GM23338 (cell line): ENCODE measurements at regions not wholly inside any gene's neighbourhood (a gene's known extent, or its start where the extent isn't known, plus 50 kb on each side); places are given as distances from the start of the nearest gene placed in this dataset.

Experiments used
- ATAC-seq: fragments of 200-7000 bp; cut with Tn5 transposase; 3 replicates; pipeline ENCODE4 v1.9.1; 2020
- DNase-seq: peaks from one replicate; pipeline ENCODE4 v3.0.0-alpha.2; 2015; ENCODE audit warnings: low spot score
- H2AFZ ChIP-seq: fragments of 200-600 bp; sonication (generic); 2 replicates; pipeline ENCODE4 v1.8.0; 2016; ENCODE audit warnings: antibody characterized with exemption, mild to moderate bottlenecking, moderate library complexity
- H3F3A ChIP-seq: fragments of 200-600 bp; sonication (generic); replicated peaks from 2 replicates; pipeline ENCODE4 v1.8.0; 2017; ENCODE audit warnings: antibody characterized with exemption, mixed run types, low read depth
- H3K27ac ChIP-seq: fragments of 200-600 bp; sonication (generic); 2 replicates; pipeline ENCODE4 v1.6.1; 2016; ENCODE audit warnings: low read depth
- H3K27me3 ChIP-seq: fragments of 200-600 bp; sonication (generic); 2 replicates; pipeline ENCODE4 v1.8.0; 2016; ENCODE audit warnings: mild to moderate bottlenecking, mixed run types, moderate library complexity; ENCODE audit not compliant: insufficient read depth
- H3K36me3 ChIP-seq: fragments of 200-600 bp; sonication (generic); 2 replicates; pipeline ENCODE4 v1.8.0; 2016; ENCODE audit warnings: mild to moderate bottlenecking; ENCODE audit not compliant: insufficient read depth
- H3K4me1 ChIP-seq: fragments of 200-600 bp; sonication (generic); 2 replicates; pipeline ENCODE4 v1.8.0; 2016; ENCODE audit warnings: mild to moderate bottlenecking, moderate library complexity; ENCODE audit not compliant: insufficient read depth
- H3K4me2 ChIP-seq: fragments of 200-600 bp; sonication (generic); 2 replicates; pipeline ENCODE4 v1.7.1; 2017; ENCODE audit warnings: mixed run types
- H3K4me3 ChIP-seq: fragments of 200-600 bp; sonication (generic); 2 replicates; pipeline ENCODE4 v1.6.1; 2016; ENCODE audit warnings: mixed run types
- H3K79me2 ChIP-seq: fragments of 200-600 bp; sonication (generic); replicated peaks from 2 replicates; pipeline ENCODE4 v1.8.0; 2017; ENCODE audit warnings: mild to moderate bottlenecking; ENCODE audit not compliant: insufficient read depth
- H3K9me2 ChIP-seq: fragments of 200-600 bp; sonication (generic); 2 replicates; pipeline ENCODE4 v1.8.0; 2017; ENCODE audit not compliant: insufficient read depth
- H4K20me1 ChIP-seq: fragments of 200-600 bp; sonication (generic); replicated peaks from 2 replicates; pipeline ENCODE4 v1.8.0; 2017; ENCODE audit warnings: mild to moderate bottlenecking; ENCODE audit not compliant: insufficient read depth
- H3K27ac Mint-ChIP-seq: 2 replicates; pipeline ENCODE4 v1.8.0; 2020; ENCODE audit warnings: inconsistent platforms, mild to moderate bottlenecking, moderate library complexity, mixed read lengths
- H3K27me3 Mint-ChIP-seq: 3 replicates; pipeline ENCODE4 v1.8.0; 2022; ENCODE audit warnings: low read depth, mild to moderate bottlenecking, moderate library complexity, mixed read lengths, inconsistent platforms; ENCODE audit not compliant: insufficient read depth, poor library complexity
- H3K36me3 Mint-ChIP-seq: 3 replicates; pipeline ENCODE4 v1.8.0; 2021; ENCODE audit warnings: low read depth, mild to moderate bottlenecking, inconsistent platforms, moderate library complexity, mixed read lengths
- H3K4me1 Mint-ChIP-seq: 3 replicates; pipeline ENCODE4 v1.8.0; 2020; ENCODE audit warnings: mild to moderate bottlenecking, inconsistent platforms, mixed read lengths
- H3K4me3 Mint-ChIP-seq: 3 replicates; pipeline ENCODE4 v1.8.0; 2021; ENCODE audit warnings: moderate library complexity, mild to moderate bottlenecking, inconsistent platforms, mixed read lengths
- H3K9me3 Mint-ChIP-seq: 3 replicates; pipeline ENCODE4 v1.8.0; 2020; ENCODE audit warnings: moderate library complexity, mild to moderate bottlenecking, inconsistent platforms, mixed read lengths
- EZH2 ChIP-seq: fragments of 200-600 bp; sonication (generic); IDR thresholded peaks from one replicate; pipeline ENCODE4 v1.8.0; 2017; ENCODE audit warnings: antibody characterized with exemption, mild to moderate bottlenecking, low read depth; ENCODE audit not compliant: unreplicated experiment
- EZH2phosphoT487 ChIP-seq: fragments of 200-600 bp; sonication (generic); IDR thresholded peaks from one replicate; pipeline ENCODE4 v1.8.1; 2018; ENCODE audit warnings: antibody characterized with exemption; ENCODE audit not compliant: unreplicated experiment
- JUNB ChIP-seq: IDR thresholded peaks from one replicate; pipeline ENCODE4 v1.6.1; 2016; ENCODE audit warnings: antibody characterized with exemption; ENCODE audit not compliant: unreplicated experiment
- ZNF114 ChIP-seq: fragments of 250-450 bp; sonication (Bioruptor Pico); IDR thresholded peaks from 2 replicates; pipeline ENCODE4 v1.5.0; 2020; ENCODE audit warnings: mild to moderate bottlenecking, moderate library complexity
- ZNF331 ChIP-seq: fragments of 250-450 bp; sonication (Bioruptor Pico); IDR thresholded peaks from 2 replicates; pipeline ENCODE4 v1.5.0; 2020; ENCODE audit warnings: low read depth, mild to moderate bottlenecking, moderate library complexity
- TF ChIP-seq, protein P1 (sequence below): IDR thresholded peaks from 2 replicates; pipeline ENCODE4 v1.6.1; 2016; ENCODE audit warnings: antibody characterized with exemption
- TF ChIP-seq, protein P2 (sequence below), 2 experiments: fragments of 200-600 bp in 1 of 2; sonication (generic) in 1 of 2; conservative IDR thresholded peaks; 2 replicates each; pipeline versions ENCODE4 v1.5.1 to v1.6.1; 2016 to 2017; ENCODE audit warnings: antibody characterized with exemption in 2 of 2, low read depth in 2 of 2, mild to moderate bottlenecking in 2 of 2, moderate library complexity in 1 of 2
- TF ChIP-seq, protein P3 (sequence below): fragments of 250-450 bp; sonication (Bioruptor Pico); IDR thresholded peaks from 2 replicates; pipeline ENCODE4 v1.5.0; 2020; ENCODE audit warnings: mild to moderate bottlenecking, moderate library complexity

DNA sequence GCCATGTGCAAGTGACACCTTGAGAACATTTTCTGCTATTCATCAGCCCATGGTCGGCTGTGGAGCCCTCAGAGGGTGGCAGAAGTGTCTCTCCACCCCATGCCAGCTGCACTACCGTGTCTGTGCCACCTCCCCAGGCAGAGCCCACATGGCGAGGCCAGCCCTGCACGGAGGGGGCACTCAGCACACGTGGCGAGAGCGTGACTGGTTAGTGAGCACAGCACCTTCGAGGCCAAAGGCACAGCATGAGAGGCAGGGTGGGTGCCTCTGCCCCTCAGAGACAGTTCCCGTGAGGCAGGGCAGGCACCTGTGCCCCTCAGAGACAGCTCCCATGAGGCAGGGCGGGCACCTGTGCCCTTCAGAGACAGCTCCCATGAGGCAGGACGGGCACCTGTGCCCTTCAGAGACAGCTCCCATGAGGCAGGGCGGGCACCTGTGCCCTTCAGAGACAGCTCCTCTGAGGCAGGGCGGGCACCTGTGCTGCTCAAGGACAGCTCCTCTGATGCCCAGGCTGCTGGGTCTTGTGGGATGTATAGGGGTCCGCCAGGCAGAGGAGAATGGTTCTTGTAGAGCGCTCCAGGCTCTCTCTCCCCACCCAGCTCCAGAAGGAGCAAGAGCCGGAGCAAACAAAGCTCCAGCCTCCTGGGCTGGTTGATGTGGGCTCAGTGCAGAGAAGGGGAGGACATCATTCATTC, 179.8 kb upstream of the PPP1R26 start:
- peaks cover 4% of the 10 kb centered on the region; the same call in 2 of the 3 replicates for H3K36me3 Mint-ChIP-seq
- no peaks in the 10 kb centered on the region for H3K79me2 ChIP-seq
- H3K9me3 Mint-ChIP-seq: peaks cover 6% of the 10 kb centered on the region; the same call in 2 of the 3 replicates
- no peak overlapping the region for H3K4me3 Mint-ChIP-seq
- H3K4me1 ChIP-seq: peaks cover 22% of the 10 kb centered on the region
- ATAC-seq (no peak), DNase-seq (no peak)
- no peak overlapping the region for H3K27ac ChIP-seq
- H3K4me1 Mint-ChIP-seq: peaks cover 28% of the 10 kb centered on the region
- H3K36me3 ChIP-seq: no peaks in the 10 kb centered on the region
- H3F3A ChIP-seq: no peaks in the 10 kb centered on the region
- peaks cover 12% of the 10 kb centered on the region for H3K27me3 Mint-ChIP-seq
- no peaks in the 10 kb centered on the region for H4K20me1 ChIP-seq
- no peak overlapping the region for H3K4me3 ChIP-seq
- H3K27me3 ChIP-seq: no peaks in the 10 kb centered on the region
- TF ChIP-seq, protein P1, sequence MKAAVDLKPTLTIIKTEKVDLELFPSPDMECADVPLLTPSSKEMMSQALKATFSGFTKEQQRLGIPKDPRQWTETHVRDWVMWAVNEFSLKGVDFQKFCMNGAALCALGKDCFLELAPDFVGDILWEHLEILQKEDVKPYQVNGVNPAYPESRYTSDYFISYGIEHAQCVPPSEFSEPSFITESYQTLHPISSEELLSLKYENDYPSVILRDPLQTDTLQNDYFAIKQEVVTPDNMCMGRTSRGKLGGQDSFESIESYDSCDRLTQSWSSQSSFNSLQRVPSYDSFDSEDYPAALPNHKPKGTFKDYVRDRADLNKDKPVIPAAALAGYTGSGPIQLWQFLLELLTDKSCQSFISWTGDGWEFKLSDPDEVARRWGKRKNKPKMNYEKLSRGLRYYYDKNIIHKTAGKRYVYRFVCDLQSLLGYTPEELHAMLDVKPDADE: no peak
- TF ChIP-seq, protein P2, sequence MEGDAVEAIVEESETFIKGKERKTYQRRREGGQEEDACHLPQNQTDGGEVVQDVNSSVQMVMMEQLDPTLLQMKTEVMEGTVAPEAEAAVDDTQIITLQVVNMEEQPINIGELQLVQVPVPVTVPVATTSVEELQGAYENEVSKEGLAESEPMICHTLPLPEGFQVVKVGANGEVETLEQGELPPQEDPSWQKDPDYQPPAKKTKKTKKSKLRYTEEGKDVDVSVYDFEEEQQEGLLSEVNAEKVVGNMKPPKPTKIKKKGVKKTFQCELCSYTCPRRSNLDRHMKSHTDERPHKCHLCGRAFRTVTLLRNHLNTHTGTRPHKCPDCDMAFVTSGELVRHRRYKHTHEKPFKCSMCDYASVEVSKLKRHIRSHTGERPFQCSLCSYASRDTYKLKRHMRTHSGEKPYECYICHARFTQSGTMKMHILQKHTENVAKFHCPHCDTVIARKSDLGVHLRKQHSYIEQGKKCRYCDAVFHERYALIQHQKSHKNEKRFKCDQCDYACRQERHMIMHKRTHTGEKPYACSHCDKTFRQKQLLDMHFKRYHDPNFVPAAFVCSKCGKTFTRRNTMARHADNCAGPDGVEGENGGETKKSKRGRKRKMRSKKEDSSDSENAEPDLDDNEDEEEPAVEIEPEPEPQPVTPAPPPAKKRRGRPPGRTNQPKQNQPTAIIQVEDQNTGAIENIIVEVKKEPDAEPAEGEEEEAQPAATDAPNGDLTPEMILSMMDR (conservative IDR thresholded peaks at IDR 0.05; ENCODE audit: low read depth in 2 of 2): no peak
- TF ChIP-seq ZNF331 (CRISPR knock-in tag): no peak
- H3K9me2 ChIP-seq: no peaks in the 10 kb centered on the region; the same call in 1 of the 2 replicates
- no peak overlapping the region for H2AFZ ChIP-seq
- H3K4me2 ChIP-seq: no peak overlapping the region
- no peak overlapping the region for H3K27ac Mint-ChIP-seq

DNA sequence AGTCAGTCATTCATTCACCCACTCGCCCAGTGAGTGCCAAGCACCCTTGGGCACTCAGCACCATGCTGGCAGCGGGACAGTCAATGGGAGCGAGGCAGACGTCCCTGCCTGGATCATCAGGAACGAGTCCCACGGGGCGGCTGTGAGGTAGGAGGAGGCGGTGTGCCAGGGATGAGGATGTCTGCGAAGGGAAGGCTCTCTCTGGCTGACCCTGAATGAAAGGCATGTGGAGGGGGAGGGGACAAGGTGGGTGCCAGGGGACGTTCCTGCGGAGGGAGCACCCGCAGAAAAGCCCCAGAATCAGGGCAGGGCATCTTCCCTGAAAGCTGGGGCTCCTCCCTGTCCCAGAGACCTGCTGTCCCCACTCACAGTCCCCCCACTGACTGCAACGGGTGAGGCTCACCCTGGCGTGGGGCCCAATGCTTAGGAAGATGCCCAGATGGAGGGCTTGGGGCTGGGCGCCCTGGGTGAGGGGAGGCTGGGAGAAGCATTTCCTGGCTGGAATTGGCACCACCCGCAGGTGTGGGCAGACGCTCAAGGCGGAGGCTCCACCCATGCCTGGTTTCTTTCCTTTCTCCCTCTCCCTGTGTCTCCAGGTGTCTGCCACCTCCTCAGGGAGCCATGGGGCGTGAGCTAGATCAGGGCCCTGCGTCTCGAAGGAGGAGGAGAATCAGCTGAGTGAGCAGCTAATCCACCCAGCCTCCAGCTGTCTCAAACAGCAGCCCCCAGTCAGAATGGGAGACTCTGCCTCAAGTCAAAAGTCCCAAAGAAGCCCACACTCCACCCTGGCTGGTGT, 179.0 kb upstream of the PPP1R26 start:
- Histone ChIP-seq H3K4me2 (no peak overlapping the region), H3F3A (no peaks in the 10 kb centered on the region), H3K27ac (no peak overlapping the region), H3K27me3 (no peaks in the 10 kb centered on the region), H4K20me1 (no peaks in the 10 kb centered on the region), H3K4me1 (peaks cover 18% of the 10 kb centered on the region), H3K4me3 (no peak overlapping the region), H3K36me3 (no peaks in the 10 kb centered on the region), H3K9me2 (no peaks in the 10 kb centered on the region; the same call in 1 of the 2 replicates), H2AFZ (no peak overlapping the region), H3K79me2 (no peaks in the 10 kb centered on the region)
- Mint-ChIP-seq H3K4me1 (peaks cover 21% of the 10 kb centered on the region), H3K27me3 (peaks cover 12% of the 10 kb centered on the region), H3K36me3 (peaks cover 4% of the 10 kb centered on the region; the same call in 2 of the 3 replicates), H3K27ac (no peak overlapping the region), H3K9me3 (peaks cover 6% of the 10 kb centered on the region; the same call in 2 of the 3 replicates), H3K4me3 (no peak overlapping the region)
- ATAC-seq (no peak), DNase-seq (no peak)
- TF ChIP-seq EZH2 (no peak), ZNF114 (no peak), EZH2phosphoT487 (no peak), JUNB (no peak)
- TF ChIP-seq, protein P3, sequence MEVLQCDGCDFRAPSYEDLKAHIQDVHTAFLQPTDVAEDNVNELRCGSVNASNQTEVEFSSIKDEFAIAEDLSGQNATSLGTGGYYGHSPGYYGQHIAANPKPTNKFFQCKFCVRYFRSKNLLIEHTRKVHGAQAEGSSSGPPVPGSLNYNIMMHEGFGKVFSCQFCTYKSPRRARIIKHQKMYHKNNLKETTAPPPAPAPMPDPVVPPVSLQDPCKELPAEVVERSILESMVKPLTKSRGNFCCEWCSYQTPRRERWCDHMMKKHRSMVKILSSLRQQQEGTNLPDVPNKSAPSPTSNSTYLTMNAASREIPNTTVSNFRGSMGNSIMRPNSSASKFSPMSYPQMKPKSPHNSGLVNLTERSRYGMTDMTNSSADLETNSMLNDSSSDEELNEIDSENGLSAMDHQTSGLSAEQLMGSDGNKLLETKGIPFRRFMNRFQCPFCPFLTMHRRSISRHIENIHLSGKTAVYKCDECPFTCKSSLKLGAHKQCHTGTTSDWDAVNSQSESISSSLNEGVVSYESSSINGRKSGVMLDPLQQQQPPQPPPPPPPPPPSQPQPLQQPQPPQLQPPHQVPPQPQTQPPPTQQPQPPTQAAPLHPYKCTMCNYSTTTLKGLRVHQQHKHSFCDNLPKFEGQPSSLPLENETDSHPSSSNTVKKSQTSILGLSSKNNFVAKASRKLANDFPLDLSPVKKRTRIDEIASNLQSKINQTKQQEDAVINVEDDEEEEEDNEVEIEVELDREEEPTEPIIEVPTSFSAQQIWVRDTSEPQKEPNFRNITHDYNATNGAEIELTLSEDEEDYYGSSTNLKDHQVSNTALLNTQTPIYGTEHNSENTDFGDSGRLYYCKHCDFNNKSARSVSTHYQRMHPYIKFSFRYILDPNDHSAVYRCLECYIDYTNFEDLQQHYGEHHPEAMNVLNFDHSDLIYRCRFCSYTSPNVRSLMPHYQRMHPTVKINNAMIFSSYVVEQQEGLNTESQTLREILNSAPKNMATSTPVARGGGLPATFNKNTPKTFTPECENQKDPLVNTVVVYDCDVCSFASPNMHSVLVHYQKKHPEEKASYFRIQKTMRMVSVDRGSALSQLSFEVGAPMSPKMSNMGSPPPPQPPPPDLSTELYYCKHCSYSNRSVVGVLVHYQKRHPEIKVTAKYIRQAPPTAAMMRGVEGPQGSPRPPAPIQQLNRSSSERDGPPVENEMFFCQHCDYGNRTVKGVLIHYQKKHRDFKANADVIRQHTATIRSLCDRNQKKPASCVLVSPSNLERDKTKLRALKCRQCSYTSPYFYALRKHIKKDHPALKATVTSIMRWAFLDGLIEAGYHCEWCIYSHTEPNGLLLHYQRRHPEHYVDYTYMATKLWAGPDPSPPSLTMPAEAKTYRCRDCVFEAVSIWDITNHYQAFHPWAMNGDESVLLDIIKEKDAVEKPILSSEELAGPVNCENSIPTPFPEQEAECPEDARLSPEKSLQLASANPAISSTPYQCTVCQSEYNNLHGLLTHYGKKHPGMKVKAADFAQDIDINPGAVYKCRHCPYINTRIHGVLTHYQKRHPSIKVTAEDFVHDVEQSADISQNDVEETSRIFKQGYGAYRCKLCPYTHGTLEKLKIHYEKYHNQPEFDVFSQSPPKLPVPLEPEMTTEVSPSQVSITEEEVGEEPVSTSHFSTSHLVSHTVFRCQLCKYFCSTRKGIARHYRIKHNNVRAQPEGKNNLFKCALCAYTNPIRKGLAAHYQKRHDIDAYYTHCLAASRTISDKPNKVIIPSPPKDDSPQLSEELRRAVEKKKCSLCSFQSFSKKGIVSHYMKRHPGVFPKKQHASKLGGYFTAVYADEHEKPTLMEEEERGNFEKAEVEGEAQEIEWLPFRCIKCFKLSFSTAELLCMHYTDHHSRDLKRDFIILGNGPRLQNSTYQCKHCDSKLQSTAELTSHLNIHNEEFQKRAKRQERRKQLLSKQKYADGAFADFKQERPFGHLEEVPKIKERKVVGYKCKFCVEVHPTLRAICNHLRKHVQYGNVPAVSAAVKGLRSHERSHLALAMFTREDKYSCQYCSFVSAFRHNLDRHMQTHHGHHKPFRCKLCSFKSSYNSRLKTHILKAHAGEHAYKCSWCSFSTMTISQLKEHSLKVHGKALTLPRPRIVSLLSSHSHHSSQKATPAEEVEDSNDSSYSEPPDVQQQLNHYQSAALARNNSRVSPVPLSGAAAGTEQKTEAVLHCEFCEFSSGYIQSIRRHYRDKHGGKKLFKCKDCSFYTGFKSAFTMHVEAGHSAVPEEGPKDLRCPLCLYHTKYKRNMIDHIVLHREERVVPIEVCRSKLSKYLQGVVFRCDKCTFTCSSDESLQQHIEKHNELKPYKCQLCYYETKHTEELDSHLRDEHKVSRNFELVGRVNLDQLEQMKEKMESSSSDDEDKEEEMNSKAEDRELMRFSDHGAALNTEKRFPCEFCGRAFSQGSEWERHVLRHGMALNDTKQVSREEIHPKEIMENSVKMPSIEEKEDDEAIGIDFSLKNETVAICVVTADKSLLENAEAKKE: no peak
